Common myeloid progenitor, CD34-positive (primary cell): ENCODE measurements at regions not wholly inside any gene's neighbourhood (a gene's known extent, or its start where the extent isn't known, plus 50 kb on each side); places are given as distances from the start of the nearest gene placed in this dataset.

ENCODE experiments used
- CTCF ChIA-PET: fragments of 350-600 bp; sonication (Branson Sonifier 250); formaldehyde crosslinking; loops from one replicate; lab custom pipeline; 2021; ENCODE audit warnings: antibody characterized with exemption; lab: Charles Lee
- POLR2A ChIA-PET: fragments of 350-600 bp; sonication (Branson Sonifier 250); formaldehyde crosslinking; loops from one replicate; lab custom pipeline; 2021; ENCODE audit warnings: antibody characterized with exemption; lab: Charles Lee
- DNase-seq, 3 donors: peaks; one replicate each; pipeline versions ENCODE4 v3.0.0 to v3.0.0-alpha.2; 2013
- H3K27ac ChIP-seq, 2 experiments: 1 replicate in 1 of 2; 2 replicates in 1 of 2; pipeline ENCODE4 v1.7.0; 2013; ENCODE audit warnings: inconsistent platforms in 2 of 2, low read length in 2 of 2, mild to moderate bottlenecking in 2 of 2, low read depth in 1 of 2, moderate library complexity in 1 of 2; ENCODE audit not compliant: severe bottlenecking in 2 of 2, insufficient read depth in 1 of 2, poor library complexity in 1 of 2
- H3K27me3 ChIP-seq, 5 experiments: replicated peaks in 2 of 5; 1 replicate in 3 of 5; 2 replicates in 2 of 5; pipeline versions ENCODE4 v1.6.1 to v1.7.0; 2013; ENCODE audit warnings: low read length in 4 of 5, mild to moderate bottlenecking in 2 of 5, moderate library complexity in 2 of 5, inconsistent platforms in 1 of 5; ENCODE audit not compliant: insufficient read depth in 5 of 5, control insufficient read depth in 4 of 5
- H3K36me3 ChIP-seq, 4 experiments: 1 replicate in 2 of 4; 2 replicates in 2 of 4; pipeline versions ENCODE4 v1.6.1 to v1.7.0; 2013; ENCODE audit warnings: low read length in 3 of 4, control low read depth in 1 of 4, mild to moderate bottlenecking in 1 of 4; ENCODE audit not compliant: control insufficient read depth in 4 of 4, insufficient read depth in 4 of 4
- H3K4me1 ChIP-seq, 4 experiments: 1 replicate in 3 of 4; 2 replicates in 1 of 4; pipeline versions ENCODE4 v1.6.1 to v1.7.1; 2013; ENCODE audit warnings: low read length in 3 of 4, mild to moderate bottlenecking in 3 of 4, control low read depth in 1 of 4, inconsistent platforms in 1 of 4, moderate library complexity in 1 of 4; ENCODE audit not compliant: control insufficient read depth in 4 of 4, insufficient read depth in 4 of 4; ENCODE audit errors: control extremely low read depth in 1 of 4
- H3K4me3 ChIP-seq, 7 experiments: 1 replicate in 4 of 7; 2 replicates in 3 of 7; pipeline versions ENCODE4 v1.5.1 to v1.7.0; 2013; ENCODE audit warnings: mild to moderate bottlenecking in 7 of 7, low read length in 6 of 7, moderate library complexity in 6 of 7, inconsistent platforms in 2 of 7, low read depth in 2 of 7, control low read depth in 1 of 7; ENCODE audit not compliant: insufficient read depth in 4 of 7, control insufficient read depth in 1 of 7; ENCODE audit errors: extremely low read depth in 1 of 7
- H3K9me3 ChIP-seq, 5 experiments: 1 replicate in 4 of 5; 2 replicates in 1 of 5; pipeline versions ENCODE4 v1.6.1 to v1.7.1; 2013; ENCODE audit warnings: low read length in 4 of 5, mild to moderate bottlenecking in 2 of 5, inconsistent platforms in 1 of 5, low read depth in 1 of 5, moderate library complexity in 1 of 5; ENCODE audit not compliant: control insufficient read depth in 4 of 5, insufficient read depth in 2 of 5; ENCODE audit errors: control extremely low read depth in 1 of 5
- WGBS: methylation state at CpG from one replicate; pipeline ENCODE4 v1.1.5; 2013; ENCODE audit not compliant: insufficient coverage; 5-methylcytosine and 5-hydroxymethylcytosine counted together

DNA sequence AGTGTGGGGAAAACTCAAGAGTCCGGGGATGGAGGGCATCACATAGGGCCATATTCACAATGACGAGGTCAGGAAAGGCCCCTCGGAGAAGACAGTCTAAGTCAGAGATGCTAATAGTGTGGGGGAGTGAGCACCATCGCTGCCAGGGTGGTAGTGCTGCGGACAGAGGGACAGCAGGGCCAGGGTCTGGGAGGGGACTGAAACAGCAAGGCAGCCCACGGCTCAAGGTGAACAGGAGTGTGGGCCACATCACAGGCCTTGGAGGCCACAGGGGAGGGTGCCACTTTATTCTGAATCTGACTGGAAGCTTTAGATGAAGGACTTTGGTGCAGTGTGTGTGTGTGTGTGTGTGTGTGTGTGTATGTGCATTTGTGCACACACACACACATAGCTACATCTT is 130.9 kb upstream of the GLI2 start:
- Histone ChIP-seq H3K27me3 (peaks cover 0 to 6% (median 0%) of the 10 kb centered on the region in 5 experiments), H3K36me3 (no peaks in the 10 kb centered on the region), H3K4me3 (no peak overlapping the region), H3K4me1 (peaks cover 0 to 10% (median 6%) of the 10 kb centered on the region in 4 experiments), H3K27ac (no peak overlapping the region), H3K9me3 (no peaks in the 10 kb centered on the region)
- DNase-seq = no peak
- CTCF ChIA-PET = no interaction called here
- POLR2A ChIA-PET = no interaction called here
- 97% methylated on average over 6 of the region's 6 CpGs for WGBS

DNA sequence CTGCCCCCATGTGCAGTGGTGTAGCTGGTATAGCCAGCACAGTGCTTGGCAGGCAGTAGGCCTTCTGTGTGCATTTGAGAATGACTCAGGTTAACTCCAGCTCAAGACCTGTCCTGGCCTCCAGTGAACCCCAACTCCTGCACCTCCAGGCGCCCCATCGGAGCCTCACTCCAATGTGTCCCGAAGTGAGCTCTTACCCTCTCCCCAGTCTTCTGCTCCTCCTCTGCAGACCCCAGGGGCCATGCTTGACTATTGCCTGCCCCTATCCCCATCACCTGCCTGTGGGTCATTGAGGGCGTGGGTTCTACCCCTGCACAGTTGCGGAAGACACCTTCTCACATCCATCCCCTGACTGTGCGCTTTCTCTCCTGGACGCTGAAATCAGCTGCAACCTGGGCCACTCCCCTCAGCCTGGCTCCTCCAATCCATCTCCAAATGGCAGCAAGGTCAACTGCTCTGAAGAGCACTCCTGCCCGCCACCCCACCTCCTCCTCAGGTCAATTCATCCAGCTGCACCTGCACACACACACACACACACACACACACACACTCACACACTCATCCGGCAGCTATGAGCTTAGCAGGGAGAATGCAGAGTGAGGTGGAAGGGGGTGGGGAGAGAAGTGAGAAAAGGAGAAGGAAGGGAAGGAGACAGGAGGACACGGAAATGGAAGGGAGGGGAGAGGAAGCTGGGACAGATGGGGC is 130.3 kb upstream of the GLI2 start:
- peaks cover 0 to 6% (median 0%) of the 10 kb centered on the region in 5 experiments for H3K27me3 ChIP-seq
- POLR2A ChIA-PET = no interaction called here
- H3K36me3 ChIP-seq = no peaks in the 10 kb centered on the region
- CTCF ChIA-PET = interaction anchor here (0.8 kb wide), 1 partner anchor 75 kb away, joined by 3 read pairs; no protein-coding TSS in a partner anchor
- H3K4me1 ChIP-seq = peaks cover 0 to 10% (median 6%) of the 10 kb centered on the region in 4 experiments
- no peaks in the 10 kb centered on the region for H3K9me3 ChIP-seq
- WGBS = 69% methylated on average over 4 of the region's 10 CpGs
- H3K27ac ChIP-seq = no peak overlapping the region
- DNase-seq = peak in 2 of 3 donors; percentile 39 to 53
- H3K4me3 ChIP-seq = no peak overlapping the region

GRCh38 chr2:120606280-120606679 is 129.4 kb upstream of the GLI2 start:
- H3K4me1 ChIP-seq = peaks cover 0 to 10% (median 6%) of the 10 kb centered on the region in 4 experiments
- H3K4me3 ChIP-seq = no peak overlapping the region
- no peaks in the 10 kb centered on the region for H3K9me3 ChIP-seq
- POLR2A ChIA-PET = no interaction called here
- peaks cover 0 to 6% (median 0%) of the 10 kb centered on the region in 5 experiments for H3K27me3 ChIP-seq
- H3K36me3 ChIP-seq = no peaks in the 10 kb centered on the region
- no peak overlapping the region for H3K27ac ChIP-seq
- WGBS = 85% methylated on average over 10 of the region's 12 CpGs
- no peak for DNase-seq
- CTCF ChIA-PET = interaction anchor here (0.6 to 0.8 kb wide), 3 partner anchors 10 to 717 kb away, joined by 3 read pairs; no protein-coding TSS in a partner anchor

GRCh38 chr2:120606931-120607330 is 128.7 kb upstream of the GLI2 start:
- ChIA-PET POLR2A (no interaction called here), CTCF (no interaction called here)
- peak in 1 of 3 donors; percentile 26 for DNase-seq
- no peaks in the 10 kb centered on the region for H3K36me3 ChIP-seq
- peaks cover 0 to 10% (median 6%) of the 10 kb centered on the region in 4 experiments for H3K4me1 ChIP-seq
- WGBS = 85% methylated on average over 4 of the region's 6 CpGs
- no peaks in the 10 kb centered on the region for H3K9me3 ChIP-seq
- H3K4me3 ChIP-seq = no peak overlapping the region
- H3K27ac ChIP-seq = no peak overlapping the region
- H3K27me3 ChIP-seq = peaks cover 0 to 8% (median 0%) of the 10 kb centered on the region in 5 experiments

DNA sequence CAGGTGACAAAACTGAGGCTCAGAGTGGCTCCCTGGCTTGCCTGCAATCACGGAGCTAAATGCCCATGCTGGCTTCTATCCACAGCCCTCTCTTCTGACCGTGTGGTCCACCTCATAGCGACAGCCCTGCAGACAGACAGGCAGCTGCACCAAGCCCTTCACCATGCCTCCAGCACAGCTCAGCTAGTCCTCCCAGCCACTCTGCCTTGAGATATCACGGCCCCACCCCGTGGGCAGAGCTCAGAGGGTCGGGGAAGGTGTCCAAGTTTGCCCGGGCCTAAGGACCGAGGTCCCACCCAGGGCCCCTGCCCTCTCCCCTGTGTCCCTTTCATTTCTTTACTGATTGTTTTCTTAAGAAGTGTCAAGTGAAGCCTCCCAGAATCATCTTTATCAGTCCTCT is 128.2 kb upstream of the GLI2 start:
- Histone ChIP-seq H3K27me3 (peaks cover 0 to 9% (median 0%) of the 10 kb centered on the region in 5 experiments), H3K4me3 (no peak overlapping the region), H3K9me3 (no peaks in the 10 kb centered on the region), H3K4me1 (peaks cover 0 to 10% (median 6%) of the 10 kb centered on the region in 4 experiments), H3K36me3 (no peaks in the 10 kb centered on the region), H3K27ac (no peak overlapping the region)
- no peak for DNase-seq
- CTCF ChIA-PET = no interaction called here
- POLR2A ChIA-PET = no interaction called here
- WGBS = 91% methylated on average over 8 of the region's 8 CpGs

- no peak for DNase-seq
- no peaks in the 10 kb centered on the region for H3K9me3 ChIP-seq
- H3K4me1 ChIP-seq = peaks cover 0 to 10% (median 6%) of the 10 kb centered on the region in 4 experiments
- H3K4me3 ChIP-seq = no peak overlapping the region
- 100% methylated on average over 2 of the region's 4 CpGs for WGBS
- no peak overlapping the region for H3K27ac ChIP-seq
- CTCF ChIA-PET = no interaction called here
- POLR2A ChIA-PET = no interaction called here
- peaks cover 0 to 9% (median 0%) of the 10 kb centered on the region in 5 experiments for H3K27me3 ChIP-seq
- no peaks in the 10 kb centered on the region for H3K36me3 ChIP-seq
Observed at GRCh38 chr2:120607996-120608395, 127.7 kb upstream of the GLI2 start.

DNA sequence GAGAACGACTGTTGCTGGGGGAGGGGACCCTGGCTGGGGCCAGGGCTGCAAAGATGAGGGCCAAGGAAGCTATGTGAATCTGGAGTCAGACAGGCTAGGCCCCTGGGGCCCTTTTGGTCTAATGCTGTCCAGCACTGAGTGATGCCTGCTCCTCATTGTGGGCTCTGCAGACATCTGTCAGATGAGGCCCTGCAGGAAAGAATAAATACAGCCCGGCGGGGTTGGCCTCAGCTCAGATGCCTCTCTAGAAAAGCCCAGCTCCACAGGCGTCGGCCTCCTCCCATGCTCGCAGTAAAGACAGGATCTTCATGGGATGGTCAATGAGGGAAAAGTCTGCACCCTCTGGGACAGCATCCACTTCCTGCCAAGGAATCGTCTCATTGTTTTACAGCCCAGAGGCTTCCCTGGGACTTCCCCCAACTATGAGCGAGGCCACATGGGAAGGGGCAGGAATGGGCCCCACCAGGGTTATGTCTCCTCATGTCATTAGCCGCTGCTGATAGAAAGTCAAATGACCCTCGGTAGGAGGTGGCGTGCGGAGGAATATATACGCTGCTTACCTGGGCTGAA is 125.8 kb upstream of the GLI2 start:
- WGBS = 88% methylated on average over 11 of the region's 13 CpGs
- H3K9me3 ChIP-seq = no peaks in the 10 kb centered on the region
- peaks cover 0 to 10% (median 6%) of the 10 kb centered on the region in 4 experiments for H3K4me1 ChIP-seq
- H3K27me3 ChIP-seq = peaks cover 0 to 17% (median 0%) of the 10 kb centered on the region in 5 experiments
- H3K4me3 ChIP-seq = no peak overlapping the region
- ChIA-PET POLR2A (no interaction called here), CTCF (interaction anchor here (1.4 kb wide), 1 partner anchor 13 kb away, joined by 3 read pairs; no protein-coding TSS in a partner anchor)
- DNase-seq = no peak
- H3K36me3 ChIP-seq = no peaks in the 10 kb centered on the region
- no peak overlapping the region for H3K27ac ChIP-seq
